Left ventricle myocardium superior (tissue), 1 donor: ENCODE measurements at regions not wholly inside any gene's neighbourhood (a gene's known extent, or its start where the extent isn't known, plus 50 kb on each side); places are given as distances from the start of the nearest gene placed in this dataset.
"Not testable (repeated sequence)": the region's sequence is repeated elsewhere in the genome, so short reads cannot be mapped to it uniquely, and the experiment has no call there.

Experiments
- ATAC-seq: fragments of 200-7000 bp; cut with Tn5 transposase; one replicate; pipeline ENCODE4 v1.9.1; 2020; ENCODE audit warnings: mild to moderate bottlenecking, moderate library complexity
- DNase-seq: peaks from one replicate; pipeline ENCODE4 v3.0.0-alpha.2; 2020
- intact Hi-C: fragments of 100-400 bp; cut with micrococcal nuclease; formaldehyde crosslinking; loops from one replicate; pipeline ENCODE4 v1.11.0; 2022
- donor health status: DM: no; HTN: yes; CAD: no; lungs with severe emphysema.

DNA sequence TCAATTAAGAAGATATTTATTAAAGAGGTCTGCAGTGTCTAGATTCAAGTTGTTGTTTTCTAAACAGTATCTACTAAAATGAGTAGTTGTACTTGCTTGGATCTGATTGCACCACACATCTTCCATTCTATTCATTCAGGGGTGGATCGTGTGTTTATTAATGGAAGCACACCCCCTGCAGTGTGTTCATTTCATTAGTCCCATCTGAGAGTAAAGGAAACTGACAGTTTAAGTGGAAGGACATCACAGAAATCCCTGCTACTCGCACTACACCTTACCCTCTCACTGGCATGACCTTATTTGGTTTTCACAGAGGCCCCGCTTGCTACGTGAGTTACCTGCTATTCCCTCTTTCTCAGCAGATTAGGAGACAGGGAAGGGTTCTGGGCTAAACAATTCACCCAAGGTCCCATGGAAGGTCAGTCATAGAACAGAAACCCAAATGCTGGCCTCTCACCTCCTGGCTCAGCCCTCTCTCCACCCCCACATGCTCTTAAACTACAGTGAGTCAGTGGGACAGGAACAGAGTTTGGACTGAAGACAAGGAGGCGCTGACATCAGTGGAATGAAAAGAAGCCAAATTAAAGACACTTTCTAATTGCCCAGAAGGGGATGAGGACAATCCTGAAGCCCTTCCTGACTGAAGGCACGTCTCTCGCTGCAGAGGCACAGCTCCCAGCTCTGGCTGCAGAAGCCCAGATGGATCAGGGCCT lies 369.2 kb upstream of the NRP1 start:
- DNase-seq (no peak), ATAC-seq (peak; percentile 70)
- intact Hi-C loops: no loop called here

DNA sequence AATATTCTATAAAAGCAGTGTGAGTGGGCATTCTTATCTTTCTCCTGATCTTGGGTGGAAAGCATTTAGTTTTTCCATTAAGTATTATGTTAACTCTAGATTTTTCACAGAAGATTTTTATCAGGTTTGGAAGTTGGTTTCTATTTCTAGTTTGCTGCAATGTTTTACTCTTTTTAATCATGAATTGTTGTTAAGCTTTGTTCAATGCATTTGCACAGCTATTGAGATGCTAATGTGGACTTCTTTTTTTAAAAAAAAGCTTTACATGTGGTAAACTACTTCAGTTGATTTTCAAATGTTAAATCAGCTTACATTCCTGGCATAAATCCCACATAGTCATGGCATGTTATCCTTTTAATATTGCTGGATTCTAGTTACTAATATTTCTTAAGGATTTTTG lies 363.6 kb upstream of the NRP1 start:
- ATAC-seq (no peak), DNase-seq (no peak)
- intact Hi-C loops: no loop called here

DNA sequence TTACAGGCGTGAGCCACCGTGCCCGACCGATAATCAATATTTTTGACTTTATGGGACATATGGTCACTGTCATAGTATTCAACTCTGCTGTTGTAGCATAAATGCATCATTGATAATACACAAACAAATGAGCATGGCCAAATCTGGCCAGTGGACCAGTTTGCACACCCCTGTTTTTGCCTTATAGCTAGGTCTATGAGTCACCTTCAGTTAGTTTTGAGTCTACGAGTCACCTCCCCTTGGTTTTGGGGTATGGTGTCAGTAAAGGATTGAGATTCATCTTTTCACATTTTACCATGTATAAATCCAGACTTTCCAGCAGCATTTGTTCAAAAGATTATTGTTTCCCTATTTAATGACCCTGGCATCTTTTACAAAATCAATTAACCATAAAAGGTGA lies 362.5 kb upstream of the NRP1 start:
- ATAC-seq (no peak), DNase-seq (no peak)
- intact Hi-C loops: no loop called here

DNA sequence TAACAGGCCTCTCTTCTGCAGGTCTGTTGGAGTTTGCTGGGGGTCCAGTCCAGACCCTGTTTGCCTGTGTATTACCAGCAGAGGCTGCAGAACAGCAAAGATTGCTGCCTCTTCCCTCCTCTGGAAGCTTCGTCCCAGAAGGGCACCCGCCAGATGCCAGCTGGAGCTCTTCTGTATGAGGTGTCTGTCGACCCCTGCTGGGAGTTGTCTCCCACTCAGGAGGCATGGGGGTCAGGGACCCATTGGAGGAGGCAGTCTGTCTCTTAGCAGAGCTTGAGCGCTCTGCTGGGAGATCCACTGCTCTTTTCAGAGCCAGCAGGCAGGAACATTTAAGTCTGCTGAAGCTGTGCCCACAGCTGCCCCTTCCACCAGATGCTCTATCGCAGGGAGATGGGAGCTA lies 361.1 kb upstream of the NRP1 start:
- no peak for ATAC-seq
- intact Hi-C loops: no loop called here
- DNase-seq: no peak

DNA sequence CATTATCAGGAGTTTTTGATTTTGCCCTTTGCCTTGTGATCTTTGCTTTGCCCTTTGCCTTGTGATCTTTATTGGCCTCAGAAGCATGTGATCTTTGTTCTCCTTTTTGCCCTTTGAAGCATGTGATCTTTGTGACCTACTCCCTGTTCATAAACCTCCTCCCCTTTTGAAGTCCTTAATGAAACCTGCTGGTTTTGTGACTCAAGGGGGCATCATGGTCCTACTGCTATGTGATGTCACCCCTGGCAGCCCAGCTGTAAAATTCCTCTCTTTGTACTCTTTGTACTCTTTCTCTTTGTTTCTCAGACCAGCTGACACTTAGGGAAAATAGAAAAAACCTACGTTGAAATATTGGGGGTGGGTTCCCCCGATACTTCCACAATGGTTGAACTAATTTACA lies 356.1 kb upstream of the NRP1 start:
- intact Hi-C loops, DNase-seq, ATAC-seq: not testable (repeated sequence)

DNA sequence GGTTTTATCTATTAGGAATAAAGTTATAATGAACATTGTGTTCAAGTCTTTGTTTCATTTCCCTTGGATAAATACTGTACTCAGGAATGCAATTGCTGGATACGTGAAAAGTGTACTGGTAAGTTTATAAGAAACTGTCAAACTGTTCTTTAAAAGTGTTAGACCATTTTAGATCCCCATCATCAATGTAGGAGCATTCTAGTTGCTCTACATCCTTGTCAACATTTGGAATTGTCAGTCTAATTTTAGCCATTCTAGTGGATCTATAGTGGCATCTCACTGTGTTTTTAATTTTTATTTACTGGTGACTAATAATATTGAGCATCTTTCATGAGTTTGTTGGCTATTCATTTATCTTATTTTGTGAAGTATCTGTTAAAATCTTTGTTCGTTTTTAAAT lies 354.0 kb upstream of the NRP1 start:
- ATAC-seq (no peak), DNase-seq (no peak)
- intact Hi-C loops: no loop called here

DNA sequence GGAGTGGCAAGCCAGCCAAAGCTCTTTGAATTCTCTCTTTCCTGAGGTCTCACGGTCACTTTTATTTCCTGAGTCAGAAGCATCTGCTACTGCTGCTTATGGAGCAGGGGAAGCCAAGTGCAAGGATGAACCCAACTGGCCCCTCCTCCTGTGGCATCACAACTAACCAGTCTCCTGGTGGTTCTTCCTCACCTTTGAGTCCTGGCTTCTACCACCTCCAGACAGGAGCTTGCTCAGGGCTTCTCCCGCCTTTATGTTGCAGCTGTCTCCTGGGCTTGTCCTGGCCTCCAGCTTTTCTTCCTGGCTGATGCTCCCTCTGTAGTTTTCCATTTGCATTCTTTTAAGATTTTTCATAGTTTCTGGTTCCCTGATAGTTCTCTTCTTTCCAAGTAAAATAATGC lies 349.7 kb upstream of the NRP1 start:
- DNase-seq (no peak), ATAC-seq (no peak)
- intact Hi-C loops: no loop called here

DNA sequence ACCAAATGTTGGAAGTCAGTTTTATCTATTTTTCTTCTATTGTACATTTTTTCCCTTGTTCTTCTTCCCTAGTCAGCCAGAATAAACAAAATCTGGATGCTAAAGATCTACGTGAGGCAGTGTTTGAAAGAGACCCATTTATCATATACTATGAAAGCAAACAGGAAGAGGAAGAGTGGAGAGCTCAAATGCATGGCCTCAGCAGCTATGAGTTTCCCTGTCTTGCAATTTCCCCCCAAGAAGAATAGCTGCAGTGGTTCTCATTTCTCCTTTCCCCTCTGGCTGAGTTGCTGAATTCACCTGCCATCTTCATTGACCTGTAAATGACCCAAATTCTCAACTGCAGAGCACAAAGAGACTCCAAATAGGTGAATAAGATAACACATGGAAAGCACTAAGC lies 347.1 kb upstream of the NRP1 start:
- intact Hi-C loops: no loop called here
- DNase-seq (no peak), ATAC-seq (no peak)

DNA sequence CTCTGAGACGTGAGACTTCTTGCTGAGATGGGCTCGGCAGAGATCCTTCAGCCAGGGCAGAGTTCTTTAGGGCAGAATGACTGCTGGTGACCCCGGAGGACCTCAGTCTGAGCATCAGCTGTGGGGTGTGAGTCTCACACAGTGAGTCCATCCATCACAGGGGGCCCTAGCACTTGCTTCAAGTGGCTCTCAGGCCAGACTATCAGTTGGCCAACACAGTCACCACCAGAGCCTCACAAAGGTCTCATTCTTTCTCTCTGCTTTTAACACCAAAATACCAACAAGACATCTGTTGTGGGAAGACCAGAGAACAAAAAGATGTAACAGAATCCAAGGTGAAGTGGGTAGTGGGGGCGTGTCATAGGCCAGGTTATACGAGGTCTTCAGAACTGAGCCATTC lies 345.6 kb upstream of the NRP1 start:
- DNase-seq (no peak), ATAC-seq (no peak)
- intact Hi-C loops: no loop called here

DNA sequence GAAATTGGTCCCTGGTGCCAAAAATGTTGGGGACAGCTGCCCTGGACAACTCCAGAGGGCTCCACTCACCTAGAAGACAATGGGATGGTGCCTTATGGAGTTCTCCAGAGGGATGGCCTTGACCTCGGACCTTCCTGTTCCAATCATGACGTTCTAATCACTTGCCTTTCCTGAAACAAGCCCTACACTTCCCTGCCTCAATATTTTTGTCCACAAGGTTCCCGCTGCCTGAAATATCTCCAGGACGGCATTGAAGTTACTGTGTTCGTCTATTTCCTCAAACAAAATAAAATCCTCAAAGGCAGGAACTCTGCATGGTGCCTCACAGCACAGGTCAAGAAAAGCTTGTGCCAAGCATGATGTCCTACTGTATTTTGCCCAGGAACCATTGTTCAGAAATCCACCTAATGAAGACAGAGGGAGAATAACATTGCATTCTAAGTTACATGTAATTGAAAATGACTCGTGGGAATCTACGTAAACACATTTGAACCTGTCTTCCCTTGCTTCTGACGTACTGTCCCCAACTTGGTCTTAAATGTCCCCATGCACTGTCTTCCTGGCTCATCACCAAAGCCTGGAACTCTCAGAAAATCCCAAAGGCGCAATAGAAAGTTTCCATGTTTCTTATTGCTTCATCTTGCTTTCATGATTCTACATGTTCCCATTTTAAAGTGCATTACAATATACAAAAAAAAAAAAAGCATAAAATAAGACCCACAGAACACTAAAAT lies 342.3 kb upstream of the NRP1 start:
- peak; percentile 43 for ATAC-seq
- intact Hi-C loops: no loop called here

DNA sequence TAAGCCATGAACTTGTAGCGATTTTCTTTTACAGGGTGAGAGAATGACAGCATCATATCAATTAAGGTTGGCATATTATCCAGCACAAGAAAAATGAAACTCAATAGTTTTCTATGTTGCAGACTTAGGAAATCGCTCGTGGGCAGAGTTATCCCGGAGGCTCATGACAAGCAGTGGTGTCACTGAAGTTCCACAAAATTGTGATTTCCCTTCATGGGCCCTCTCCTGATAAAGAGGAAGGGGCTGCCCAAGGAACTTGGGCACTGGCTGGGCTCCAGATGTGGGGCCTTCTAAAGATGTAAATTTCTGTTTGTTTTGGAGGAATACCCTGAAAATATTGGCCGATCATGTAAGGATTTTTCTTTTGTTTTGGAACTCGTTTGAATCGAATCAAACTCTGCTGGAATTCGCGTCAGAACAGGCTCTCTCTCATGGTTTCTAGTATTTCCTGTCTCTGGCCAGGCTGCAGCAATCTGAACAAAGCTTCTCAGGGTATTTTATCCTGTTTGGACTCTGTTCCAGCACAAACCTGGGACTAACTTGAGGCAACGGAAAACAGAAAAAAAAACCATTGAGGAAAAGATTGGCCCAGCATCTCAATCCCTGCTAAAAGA lies 340.6 kb upstream of the NRP1 start:
- ATAC-seq (peak; percentile 57), DNase-seq (no peak)
- intact Hi-C loops: no loop called here

More for the DNA sequence above, 342.3 kb upstream of the NRP1 start:
- no peak for DNase-seq

DNA sequence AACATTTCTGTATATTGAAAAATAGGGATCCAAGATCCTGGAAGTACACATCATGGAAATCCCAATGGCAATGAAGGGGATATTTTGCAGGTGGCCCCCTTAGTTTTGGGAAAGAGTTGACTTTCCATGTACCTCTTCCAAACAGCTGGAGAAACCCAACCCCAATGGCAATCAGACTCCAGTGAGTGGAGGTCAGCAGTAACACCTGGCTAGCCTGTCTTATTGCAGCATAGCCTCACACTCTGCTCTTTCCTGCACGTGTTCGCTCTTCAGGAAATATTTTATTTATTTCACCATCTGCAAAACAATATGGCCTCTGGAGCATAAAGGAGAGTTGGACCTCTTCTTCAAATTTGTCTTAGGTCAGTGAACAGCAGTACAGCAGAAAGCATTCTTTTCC lies 340.0 kb upstream of the NRP1 start:
- intact Hi-C loops: no loop called here
- DNase-seq (no peak), ATAC-seq (no peak)

DNA sequence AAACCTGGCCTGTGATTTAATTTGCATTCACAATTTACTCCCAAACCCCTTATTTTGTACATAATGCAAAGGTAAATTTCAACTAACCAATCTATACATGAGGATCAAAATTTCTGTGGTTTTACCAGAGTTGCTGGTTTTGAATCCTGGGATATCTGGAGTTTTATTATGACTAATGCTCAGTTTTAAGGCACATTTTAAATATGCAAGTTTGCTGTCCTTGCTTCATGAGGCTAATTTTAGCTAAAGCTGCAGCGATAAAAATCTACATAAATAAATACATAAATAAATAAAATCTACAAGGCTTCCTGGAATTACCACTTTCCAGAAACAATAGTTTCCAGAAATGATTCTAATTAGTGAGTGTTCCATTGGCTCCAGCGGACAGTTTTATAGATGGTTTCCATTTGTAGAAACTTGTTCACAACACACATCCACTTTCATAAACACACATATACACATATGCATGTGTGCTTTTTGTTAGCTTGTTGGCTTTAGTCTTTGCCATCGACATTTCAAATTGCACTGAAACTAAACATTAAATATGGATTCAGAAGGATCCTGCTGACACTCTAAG lies 339.5 kb upstream of the NRP1 start:
- intact Hi-C loops: no loop called here
- DNase-seq (no peak), ATAC-seq (no peak)

DNA sequence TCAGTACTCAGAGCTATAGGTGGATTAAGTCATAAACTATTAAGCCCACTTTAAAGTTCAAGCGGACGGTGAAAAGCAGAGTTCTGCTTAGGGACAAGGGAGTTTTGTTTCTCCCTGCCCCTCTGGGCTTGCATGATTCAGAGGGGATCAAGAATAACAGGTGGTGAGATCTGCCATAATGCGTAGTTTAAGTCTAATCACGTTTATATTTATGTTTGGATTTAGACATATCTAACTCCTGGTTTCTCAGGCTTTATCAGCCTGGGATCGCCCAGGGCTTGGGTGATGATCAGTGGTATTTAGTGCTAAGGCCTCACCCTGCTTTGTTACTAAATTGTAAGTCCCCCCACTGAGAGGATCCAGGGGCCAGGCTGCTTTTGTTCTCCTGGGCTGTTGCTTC lies 335.4 kb upstream of the NRP1 start:
- ATAC-seq: no peak
- no peak for DNase-seq
- intact Hi-C loops: no loop called here

DNA sequence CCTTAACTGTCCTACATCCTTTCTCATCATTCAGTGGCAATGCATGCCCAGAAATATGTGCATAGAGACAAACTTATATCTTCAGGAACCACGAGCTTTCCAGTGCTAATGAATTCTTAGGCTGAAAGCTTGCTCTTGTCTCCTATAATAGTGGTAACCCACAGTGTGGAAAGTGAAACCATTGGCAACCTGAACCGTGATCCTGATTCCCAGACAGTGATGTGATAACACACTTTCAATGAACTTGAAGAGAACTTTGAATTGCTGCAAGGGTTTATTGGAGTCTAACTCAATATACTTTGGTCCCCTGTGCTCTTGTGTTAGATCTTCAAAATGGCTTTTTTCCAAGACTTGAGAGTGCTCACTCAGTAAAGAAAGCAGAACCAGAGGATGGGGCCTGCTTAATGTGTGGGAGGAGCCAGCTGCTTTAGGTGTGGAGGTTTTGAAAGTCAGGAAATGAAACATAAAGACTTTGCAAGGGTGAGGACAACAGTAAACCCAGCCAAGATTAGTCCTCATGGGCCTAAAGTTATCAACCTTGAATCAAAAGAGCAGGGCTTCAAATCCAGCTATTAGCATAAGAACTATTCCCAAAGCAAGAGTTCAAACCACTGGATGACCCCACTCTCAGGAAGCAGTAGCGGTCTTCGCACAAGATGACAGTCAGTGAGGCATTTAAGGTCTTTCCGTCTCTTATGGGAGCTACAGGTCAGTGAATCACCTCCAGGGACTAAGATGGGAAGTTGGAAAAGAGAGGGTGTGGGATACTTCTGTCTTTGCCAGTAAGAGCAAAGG lies 332.4 kb upstream of the NRP1 start:
- intact Hi-C loops: no loop called here
- ATAC-seq: no peak
- DNase-seq: no peak

DNA sequence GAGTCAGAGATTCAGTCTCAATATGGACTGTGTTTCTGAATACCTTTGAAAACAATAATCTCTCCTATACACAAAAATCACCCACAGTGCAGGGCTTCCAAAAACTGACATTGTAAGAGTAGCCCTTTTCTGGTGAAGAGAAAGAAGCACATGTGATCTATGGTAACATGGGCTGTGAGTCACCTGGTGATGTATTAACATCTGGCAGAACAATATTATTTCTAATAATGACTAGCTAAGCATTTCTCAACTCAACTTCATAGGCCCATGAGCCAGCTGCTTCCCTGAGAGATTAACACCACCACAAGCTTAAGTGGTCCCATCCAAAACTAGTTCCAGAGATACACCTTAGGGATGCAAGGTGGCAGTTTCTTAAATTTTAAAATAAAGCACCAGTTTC lies 331.0 kb upstream of the NRP1 start:
- intact Hi-C loops: no loop called here
- ATAC-seq (no peak), DNase-seq (no peak)

DNA sequence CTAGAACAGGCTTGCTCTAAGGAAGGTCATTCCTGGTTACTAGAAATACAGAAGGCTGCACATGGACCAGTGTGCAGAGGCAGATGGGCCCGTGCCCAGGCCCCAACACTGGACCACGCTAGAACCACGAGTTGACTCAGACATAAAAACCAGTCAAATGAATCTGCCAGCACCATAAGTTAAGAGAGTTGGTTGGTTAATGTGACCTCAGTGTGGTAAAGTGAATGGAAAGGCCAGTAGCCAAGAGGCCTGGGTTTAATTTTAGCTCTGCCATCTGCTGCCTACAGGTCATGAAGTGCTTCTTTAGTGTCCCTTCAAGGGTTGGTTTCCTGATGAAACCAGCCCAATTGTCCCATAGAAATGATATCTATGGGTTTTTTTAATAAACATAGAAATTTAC lies 329.6 kb upstream of the NRP1 start:
- intact Hi-C loops: no loop called here
- no peak for DNase-seq
- ATAC-seq: peak; percentile 75

DNA sequence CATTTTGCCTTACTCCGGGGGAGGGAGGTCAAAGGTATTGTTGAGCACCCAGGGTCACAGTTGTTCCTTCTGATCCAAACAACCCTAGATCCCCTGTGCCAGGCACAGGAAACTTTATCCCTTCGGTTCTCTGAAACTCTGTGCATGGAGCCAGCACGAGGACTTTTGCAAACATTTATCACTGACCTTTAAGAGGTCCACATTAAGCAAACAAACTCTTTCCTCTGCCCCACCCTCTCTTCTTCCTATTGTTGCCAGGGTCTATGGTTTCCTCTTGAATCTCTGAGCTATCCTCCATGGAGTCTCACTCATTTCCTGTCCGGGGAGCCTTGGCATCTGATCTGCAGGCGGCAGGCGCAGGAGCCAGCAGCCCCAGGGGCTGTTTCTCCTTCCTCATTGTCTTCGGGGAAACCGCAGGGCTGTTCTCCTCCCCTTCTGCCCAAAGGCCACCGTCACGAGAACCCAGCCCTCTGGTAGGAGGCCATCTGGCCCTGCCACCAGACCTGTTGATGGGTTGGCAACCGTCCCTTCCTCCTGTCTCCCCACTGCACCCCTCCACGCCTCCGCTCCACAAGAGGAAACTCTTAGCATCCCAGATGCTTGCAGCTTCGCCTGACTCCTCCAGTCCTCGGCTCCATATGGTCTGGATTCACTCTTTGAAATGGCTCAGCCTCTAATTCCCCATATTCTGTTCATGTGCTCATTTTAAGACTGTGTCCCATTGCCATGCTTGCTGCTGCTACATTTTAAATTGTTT lies 327.3 kb upstream of the NRP1 start:
- DNase-seq (peak; percentile 77), ATAC-seq (peak; percentile 80)
- intact Hi-C loops: no loop called here

DNA sequence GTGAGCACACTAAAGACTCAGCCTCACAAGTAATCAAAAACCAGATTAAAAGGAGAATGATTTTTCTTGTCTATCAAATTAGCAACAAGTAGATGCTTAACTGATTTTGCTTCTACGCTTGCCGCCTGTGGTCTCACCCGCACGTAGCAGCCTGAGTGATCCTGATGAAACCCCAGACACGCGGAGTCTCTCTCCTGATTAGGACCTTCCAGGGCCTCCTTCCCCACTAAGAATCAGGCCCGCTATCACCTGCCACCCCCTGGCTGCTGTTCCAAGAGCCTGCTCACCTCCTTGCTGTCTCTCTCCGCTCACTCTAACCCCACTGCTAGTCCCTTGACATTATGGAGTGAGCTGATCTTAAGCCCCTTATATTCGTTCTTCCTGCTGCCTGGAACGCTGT lies 325.9 kb upstream of the NRP1 start:
- ATAC-seq (no peak), DNase-seq (no peak)
- intact Hi-C loops: no loop called here
